Parathyroid adenoma (tissue), 2 donors: ENCODE measurements at regions not wholly inside any gene's neighbourhood (a gene's known extent, or its start where the extent isn't known, plus 50 kb on each side); places are given as distances from the start of the nearest gene placed in this dataset.

Source experiments
- H2AFZ ChIP-seq: fragments of 300-600 bp; sonication (generic); one replicate; pipeline ENCODE4 v1.7.0; 2017; ENCODE audit warnings: antibody characterized with exemption, mild to moderate bottlenecking
- H3K27ac ChIP-seq: fragments of 300-600 bp; sonication (generic); one replicate; pipeline ENCODE4 v1.7.0; 2017
- H3K27me3 ChIP-seq: fragments of 300-600 bp; sonication (generic); one replicate; pipeline ENCODE4 v1.7.0; 2017; ENCODE audit warnings: low read length; ENCODE audit not compliant: control insufficient read depth, insufficient read depth
- H3K36me3 ChIP-seq: fragments of 300-600 bp; sonication (generic); one replicate; pipeline ENCODE4 v1.7.0; 2017; ENCODE audit warnings: low read length; ENCODE audit not compliant: control insufficient read depth, insufficient read depth
- H3K4me1 ChIP-seq: fragments of 300-600 bp; sonication (generic); one replicate; pipeline ENCODE4 v1.7.0; 2017; ENCODE audit warnings: control low read depth
- H3K4me2 ChIP-seq: fragments of 300-600 bp; sonication (generic); one replicate; pipeline ENCODE4 v1.7.0; 2017; ENCODE audit warnings: low read length
- H3K4me3 ChIP-seq: fragments of 300-600 bp; sonication (generic); one replicate; pipeline ENCODE4 v1.7.0; 2017; ENCODE audit warnings: low read depth, low read length
- H3K79me2 ChIP-seq: fragments of 300-600 bp; sonication (generic); one replicate; pipeline ENCODE4 v1.7.0; 2017; ENCODE audit warnings: control low read depth
- H3K9ac ChIP-seq: fragments of 300-600 bp; sonication (generic); one replicate; pipeline ENCODE4 v1.7.0; 2017; ENCODE audit warnings: mild to moderate bottlenecking
- H3K9me3 ChIP-seq: fragments of 300-600 bp; sonication (generic); one replicate; pipeline ENCODE4 v1.7.0; 2017; ENCODE audit warnings: low read length; ENCODE audit not compliant: control insufficient read depth
- CTCF ChIP-seq: fragments of 300-600 bp; sonication (generic); IDR thresholded peaks from one replicate; pipeline ENCODE4 v1.7.0; 2017; ENCODE audit warnings: antibody characterized with exemption, mild to moderate bottlenecking
- donor health status: primary hyperparathyroidism.

DNA sequence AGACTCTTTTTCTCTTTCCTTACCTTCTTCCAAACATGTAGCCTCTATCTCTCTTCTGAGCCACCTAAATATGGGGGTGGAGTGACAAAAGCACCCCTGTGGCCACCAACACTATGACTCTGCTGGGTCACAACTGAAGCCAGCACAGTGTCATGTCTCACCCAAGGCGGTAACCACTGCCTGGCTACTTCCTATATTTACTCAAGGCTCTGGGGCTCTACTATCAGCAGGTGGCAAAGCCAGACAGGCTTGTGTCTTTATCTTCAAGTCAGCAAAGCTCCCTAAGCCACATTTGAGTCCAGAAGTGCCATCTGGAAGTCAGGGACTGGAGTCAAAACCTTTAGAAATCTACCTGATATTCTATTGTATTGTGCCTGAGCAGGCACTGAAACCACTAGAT is 1515.2 kb downstream of the PLA2G4A start:
- TF ChIP-seq CTCF: no peak
- no peaks in the 10 kb centered on the region for H3K9me3 ChIP-seq

GRCh38 chr1:188350104-188350503 is 1521.4 kb downstream of the PLA2G4A start:
- Histone ChIP-seq H3K27me3 (no peaks in the 10 kb centered on the region), H3K27ac (no peak overlapping the region), H2AFZ (no peak overlapping the region), H3K4me2 (no peak overlapping the region), H3K4me3 (no peak overlapping the region), H3K36me3 (no peaks in the 10 kb centered on the region), H3K9ac (no peak overlapping the region), H3K4me1 (no peaks in the 10 kb centered on the region), H3K79me2 (no peaks in the 10 kb centered on the region), H3K9me3 (no peaks in the 10 kb centered on the region)
- TF ChIP-seq CTCF: no peak

More for the DNA sequence above, 1515.2 kb downstream of the PLA2G4A start:
- Histone ChIP-seq H3K4me1 (no peaks in the 10 kb centered on the region), H3K4me2 (no peak overlapping the region), H3K4me3 (no peak overlapping the region), H3K27ac (no peak overlapping the region), H2AFZ (no peak overlapping the region), H3K9ac (no peak overlapping the region), H3K27me3 (no peaks in the 10 kb centered on the region), H3K36me3 (no peaks in the 10 kb centered on the region), H3K79me2 (no peaks in the 10 kb centered on the region)

DNA sequence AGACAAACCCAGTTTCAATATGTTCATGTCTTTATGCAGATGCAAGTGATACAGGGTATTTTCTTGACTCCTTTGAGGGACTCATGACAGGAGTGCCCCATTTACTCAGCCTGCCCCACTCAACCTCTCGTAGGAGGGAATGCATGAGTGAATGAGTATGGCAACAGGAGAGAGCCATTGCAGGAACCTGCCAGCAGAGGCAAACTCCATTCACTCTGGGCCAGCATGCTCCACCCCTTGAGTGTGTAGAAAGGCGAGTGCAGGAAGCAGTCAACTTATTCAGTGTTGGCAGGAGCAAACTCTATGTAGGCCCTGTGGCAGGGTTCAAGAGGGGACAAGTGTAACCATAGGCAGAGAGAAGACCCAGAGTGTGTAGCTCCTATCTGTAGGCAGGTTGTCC is 1526.3 kb downstream of the PLA2G4A start:
- H3K79me2 ChIP-seq: no peaks in the 10 kb centered on the region
- no peaks in the 10 kb centered on the region for H3K9me3 ChIP-seq
- no peak overlapping the region for H3K9ac ChIP-seq
- no peak overlapping the region for H3K27ac ChIP-seq
- H3K36me3 ChIP-seq: no peaks in the 10 kb centered on the region
- no peak overlapping the region for H3K4me3 ChIP-seq
- H3K27me3 ChIP-seq: no peaks in the 10 kb centered on the region
- no peak for TF ChIP-seq CTCF
- no peaks in the 10 kb centered on the region for H3K4me1 ChIP-seq
- H2AFZ ChIP-seq: no peak overlapping the region
- H3K4me2 ChIP-seq: no peak overlapping the region

DNA sequence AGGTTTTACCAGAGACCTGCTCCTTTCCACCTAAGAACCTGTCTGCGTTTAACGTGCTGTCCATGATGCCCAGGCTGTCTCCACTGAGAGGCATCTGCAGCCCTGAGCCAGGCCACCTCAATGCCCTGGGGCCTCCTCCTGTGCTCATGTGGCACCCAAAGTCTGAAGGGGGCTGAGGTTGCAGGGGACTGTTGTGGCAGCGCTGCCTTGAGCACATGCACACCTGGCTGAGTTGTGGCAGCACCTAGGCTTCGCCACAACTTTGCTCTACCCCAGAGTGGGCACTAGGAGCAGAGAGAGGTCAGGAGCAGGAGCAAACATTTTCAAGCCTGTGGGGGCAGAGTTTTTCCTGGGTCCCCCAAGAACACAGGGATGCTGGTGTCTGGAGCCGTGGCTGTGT is 1527.1 kb downstream of the PLA2G4A start:
- Histone ChIP-seq H3K4me3 (no peak overlapping the region), H3K79me2 (no peaks in the 10 kb centered on the region), H3K27me3 (no peaks in the 10 kb centered on the region), H2AFZ (no peak overlapping the region), H3K9ac (no peak overlapping the region), H3K4me2 (no peak overlapping the region), H3K27ac (no peak overlapping the region), H3K36me3 (no peaks in the 10 kb centered on the region), H3K4me1 (no peaks in the 10 kb centered on the region), H3K9me3 (no peaks in the 10 kb centered on the region)
- no peak for TF ChIP-seq CTCF

- Histone ChIP-seq H3K79me2 (no peaks in the 10 kb centered on the region), H3K4me1 (no peaks in the 10 kb centered on the region), H3K27me3 (no peaks in the 10 kb centered on the region), H3K9ac (no peak overlapping the region), H3K9me3 (no peaks in the 10 kb centered on the region), H2AFZ (no peak overlapping the region), H3K36me3 (no peaks in the 10 kb centered on the region), H3K4me3 (no peak overlapping the region), H3K4me2 (no peak overlapping the region), H3K27ac (no peak overlapping the region)
- TF ChIP-seq CTCF: no peak
These were observed 1530.6 kb downstream of the PLA2G4A start for GRCh38 chr1:188359315-188359714.
